ENCODE measurements at regions not wholly inside any gene's neighbourhood (a gene's known extent, or its start where the extent isn't known, plus 50 kb on each side); places are given as distances from the start of the nearest gene placed in this dataset.

- TF ChIP-seq, protein P1, sequence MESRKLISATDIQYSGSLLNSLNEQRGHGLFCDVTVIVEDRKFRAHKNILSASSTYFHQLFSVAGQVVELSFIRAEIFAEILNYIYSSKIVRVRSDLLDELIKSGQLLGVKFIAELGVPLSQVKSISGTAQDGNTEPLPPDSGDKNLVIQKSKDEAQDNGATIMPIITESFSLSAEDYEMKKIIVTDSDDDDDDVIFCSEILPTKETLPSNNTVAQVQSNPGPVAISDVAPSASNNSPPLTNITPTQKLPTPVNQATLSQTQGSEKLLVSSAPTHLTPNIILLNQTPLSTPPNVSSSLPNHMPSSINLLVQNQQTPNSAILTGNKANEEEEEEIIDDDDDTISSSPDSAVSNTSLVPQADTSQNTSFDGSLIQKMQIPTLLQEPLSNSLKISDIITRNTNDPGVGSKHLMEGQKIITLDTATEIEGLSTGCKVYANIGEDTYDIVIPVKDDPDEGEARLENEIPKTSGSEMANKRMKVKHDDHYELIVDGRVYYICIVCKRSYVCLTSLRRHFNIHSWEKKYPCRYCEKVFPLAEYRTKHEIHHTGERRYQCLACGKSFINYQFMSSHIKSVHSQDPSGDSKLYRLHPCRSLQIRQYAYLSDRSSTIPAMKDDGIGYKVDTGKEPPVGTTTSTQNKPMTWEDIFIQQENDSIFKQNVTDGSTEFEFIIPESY (IDR thresholded peaks at IDR 0.05) = no peak
- TF ChIP-seq MAX (IDR thresholded peaks at IDR 0.05) = no peak
Measured at GRCh38 chr5:58090704-58091103, 369.2 kb downstream of the PLK2 start.

Measured in liver (tissue), 1 donor.